ENCODE measurements at regions not wholly inside any gene's neighbourhood (a gene's known extent, or its start where the extent isn't known, plus 50 kb on each side); places are given as distances from the start of the nearest gene placed in this dataset.

DNA sequence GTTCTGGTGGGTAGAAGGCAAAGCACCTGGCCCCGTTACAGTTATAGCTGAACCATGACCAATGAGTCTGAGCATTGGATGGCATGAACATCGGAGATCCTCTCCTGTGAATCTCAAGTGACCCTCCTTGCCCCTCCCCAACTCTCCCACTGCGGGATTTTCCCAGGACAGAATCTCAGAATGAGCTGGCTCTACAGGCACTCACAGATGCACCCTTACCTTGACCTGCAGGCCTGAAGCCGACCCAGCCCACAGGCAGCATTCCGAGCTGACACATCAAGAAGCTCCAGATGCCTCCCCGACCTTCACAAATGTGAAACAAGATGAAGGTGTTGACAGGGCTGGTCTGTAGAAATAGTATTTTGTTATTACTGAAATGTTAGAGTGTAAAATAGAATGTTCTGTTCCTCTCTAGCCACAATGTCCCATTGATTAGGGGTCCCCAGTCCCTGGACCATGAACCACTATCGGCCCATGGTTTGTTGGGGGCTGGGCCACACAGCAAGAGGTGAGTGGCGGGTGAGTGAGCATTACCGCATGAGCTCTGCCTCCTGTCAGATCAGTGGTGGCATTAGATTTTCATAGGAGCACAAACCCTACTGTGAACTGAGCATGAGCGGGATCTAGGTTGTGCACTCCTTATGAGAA is 263.4 kb downstream of the AUH start:
- no peak overlapping the region for H3K4me3 ChIP-seq (replicated peaks; ENCODE audit: low read depth, low read length)
- no peak for DNase-seq (ENCODE audit: extremely low read depth, low read depth)
- TF ChIP-seq, protein P1, sequence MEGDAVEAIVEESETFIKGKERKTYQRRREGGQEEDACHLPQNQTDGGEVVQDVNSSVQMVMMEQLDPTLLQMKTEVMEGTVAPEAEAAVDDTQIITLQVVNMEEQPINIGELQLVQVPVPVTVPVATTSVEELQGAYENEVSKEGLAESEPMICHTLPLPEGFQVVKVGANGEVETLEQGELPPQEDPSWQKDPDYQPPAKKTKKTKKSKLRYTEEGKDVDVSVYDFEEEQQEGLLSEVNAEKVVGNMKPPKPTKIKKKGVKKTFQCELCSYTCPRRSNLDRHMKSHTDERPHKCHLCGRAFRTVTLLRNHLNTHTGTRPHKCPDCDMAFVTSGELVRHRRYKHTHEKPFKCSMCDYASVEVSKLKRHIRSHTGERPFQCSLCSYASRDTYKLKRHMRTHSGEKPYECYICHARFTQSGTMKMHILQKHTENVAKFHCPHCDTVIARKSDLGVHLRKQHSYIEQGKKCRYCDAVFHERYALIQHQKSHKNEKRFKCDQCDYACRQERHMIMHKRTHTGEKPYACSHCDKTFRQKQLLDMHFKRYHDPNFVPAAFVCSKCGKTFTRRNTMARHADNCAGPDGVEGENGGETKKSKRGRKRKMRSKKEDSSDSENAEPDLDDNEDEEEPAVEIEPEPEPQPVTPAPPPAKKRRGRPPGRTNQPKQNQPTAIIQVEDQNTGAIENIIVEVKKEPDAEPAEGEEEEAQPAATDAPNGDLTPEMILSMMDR (IDR thresholded peaks at IDR 0.05; ENCODE audit: low read depth, low read length, missing control alignments), result no peak

DNA sequence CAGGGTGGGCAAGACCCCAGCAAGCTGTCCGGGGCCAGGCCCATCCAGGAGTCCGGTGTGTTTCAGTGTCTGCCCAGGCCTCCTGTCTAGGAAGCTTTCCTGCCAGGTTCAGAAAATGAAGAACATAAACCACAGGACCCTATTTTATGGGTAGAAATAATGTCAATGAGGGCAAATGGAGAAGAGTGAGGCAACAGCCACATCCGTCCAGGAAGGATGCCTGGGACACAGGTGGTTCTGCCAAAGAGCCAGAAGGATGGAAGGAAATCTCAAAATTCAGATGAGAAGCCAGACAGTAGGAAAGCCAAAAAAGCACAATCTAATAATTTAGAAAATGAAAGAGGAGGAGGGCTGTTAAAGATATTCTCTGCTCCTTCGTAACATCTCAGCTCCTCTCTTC is 262.3 kb downstream of the AUH start:
- H3K4me3 ChIP-seq (replicated peaks; ENCODE audit: low read depth, low read length), result no peak overlapping the region
- TF ChIP-seq, protein P1 (IDR thresholded peaks at IDR 0.05; ENCODE audit: low read depth, low read length, missing control alignments), result no peak
- no peak for DNase-seq (ENCODE audit: extremely low read depth, low read depth)

DNA sequence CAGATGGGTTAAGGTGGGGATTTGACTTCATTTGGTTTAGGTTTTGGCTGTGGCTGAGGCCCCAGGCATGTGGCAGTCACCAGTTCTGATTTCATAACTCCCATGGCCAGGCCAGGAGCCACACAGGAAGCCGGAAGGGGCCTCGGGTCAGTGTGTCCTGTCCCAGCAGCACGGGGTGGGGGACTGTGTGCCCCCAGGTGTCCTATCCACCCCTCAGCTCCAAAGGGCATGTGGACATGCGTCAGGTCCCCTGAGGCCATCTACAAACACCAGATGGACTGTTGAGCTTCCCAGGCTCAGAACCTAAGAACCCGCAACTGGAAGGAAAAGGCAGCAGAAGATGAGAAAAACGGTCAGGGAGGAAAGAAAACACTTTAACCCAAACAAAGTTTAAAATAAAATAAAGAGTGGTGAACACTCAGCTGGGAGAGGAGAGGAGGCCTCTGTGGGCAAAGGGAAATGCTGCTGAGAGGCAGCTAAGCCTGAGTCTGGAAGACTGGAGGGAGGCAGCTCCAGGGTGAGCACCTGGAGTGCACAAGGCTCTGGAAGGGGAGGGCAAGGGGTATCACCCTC is 260.8 kb downstream of the AUH start:
- TF ChIP-seq, protein P1 (IDR thresholded peaks at IDR 0.05; ENCODE audit: low read depth, low read length, missing control alignments), result no peak
- no peak overlapping the region for H3K4me3 ChIP-seq (replicated peaks; ENCODE audit: low read depth, low read length)
- no peak for DNase-seq (ENCODE audit: extremely low read depth, low read depth)

DNA sequence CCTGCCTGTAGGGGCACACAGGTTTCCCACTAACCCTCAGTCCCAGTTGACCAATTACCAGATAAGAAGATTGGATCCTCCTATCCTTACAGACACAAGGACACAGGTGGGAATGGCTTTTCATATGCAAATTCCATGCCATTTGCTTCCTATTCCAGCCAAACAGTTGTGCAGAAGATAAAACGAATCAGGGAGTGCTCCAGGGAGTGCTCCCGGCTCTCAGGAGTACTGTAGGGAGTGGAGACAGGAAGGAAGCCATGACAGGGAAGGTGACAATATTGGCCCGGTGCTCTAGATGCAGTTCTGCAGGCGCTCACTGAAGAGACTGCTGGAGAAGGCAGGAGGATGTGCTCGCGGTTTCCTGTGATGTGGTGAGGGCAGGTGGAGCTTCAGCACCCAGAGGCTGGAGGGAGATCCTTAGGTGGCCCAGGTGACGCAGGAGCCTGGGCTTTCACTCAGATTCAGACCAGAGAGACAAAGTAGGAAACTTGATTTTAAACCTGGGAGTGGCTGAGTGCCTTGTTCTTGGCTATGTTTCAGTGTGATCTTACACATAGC is 260.0 kb downstream of the AUH start:
- DNase-seq (ENCODE audit: extremely low read depth, low read depth), result no peak
- H3K4me3 ChIP-seq (replicated peaks; ENCODE audit: low read depth, low read length), result no peak overlapping the region
- TF ChIP-seq, protein P1 (IDR thresholded peaks at IDR 0.05; ENCODE audit: low read depth, low read length, missing control alignments), result no peak

DNA sequence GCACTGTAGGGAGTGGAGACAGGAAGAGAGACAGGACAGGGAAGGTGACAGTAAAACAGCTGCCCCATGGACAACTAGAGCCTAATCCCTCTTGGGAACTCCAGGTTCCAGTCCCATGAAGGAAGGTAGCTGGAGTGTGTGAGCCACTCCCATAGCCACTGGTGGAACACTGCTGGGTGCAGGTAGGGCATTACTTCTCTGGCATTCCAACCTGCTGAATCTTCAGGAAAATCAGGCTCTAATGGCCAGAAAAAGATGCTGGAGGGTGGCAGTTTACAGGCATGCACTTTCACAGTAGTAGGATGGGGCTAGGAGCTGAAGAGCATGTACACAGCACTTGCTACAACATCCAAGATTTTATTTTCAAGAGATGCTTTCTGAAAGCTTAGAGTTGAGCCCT is 259.4 kb downstream of the AUH start:
- no peak for DNase-seq (ENCODE audit: extremely low read depth, low read depth)
- no peak overlapping the region for H3K4me3 ChIP-seq (replicated peaks; ENCODE audit: low read depth, low read length)

DNA sequence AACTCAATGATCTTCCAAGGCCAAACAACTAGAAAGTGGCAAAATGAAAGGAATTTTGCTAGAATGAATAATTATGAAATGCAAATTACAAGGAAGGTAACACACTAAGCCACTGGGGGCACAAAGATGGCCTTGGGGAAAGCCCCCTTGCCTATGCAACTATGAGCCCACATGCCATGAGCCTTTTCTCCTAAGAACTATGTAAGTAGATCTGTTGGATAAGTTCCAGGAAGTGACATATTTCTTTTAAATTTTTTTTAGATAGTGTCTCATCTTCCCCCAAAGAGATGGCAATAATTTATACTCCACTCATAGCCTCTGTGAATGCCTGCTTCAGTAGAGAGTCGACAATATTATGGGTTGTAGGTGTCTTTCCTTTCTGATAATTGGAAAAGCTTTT is 257.8 kb downstream of the AUH start:
- H3K4me3 ChIP-seq (replicated peaks; ENCODE audit: low read depth, low read length), result no peak overlapping the region
- no peak for DNase-seq (ENCODE audit: extremely low read depth, low read depth)
- TF ChIP-seq, protein P1 (IDR thresholded peaks at IDR 0.05; ENCODE audit: low read depth, low read length, missing control alignments), result no peak

More for the DNA sequence above, 259.4 kb downstream of the AUH start:
- TF ChIP-seq, protein P1 (IDR thresholded peaks at IDR 0.05; ENCODE audit: low read depth, low read length, missing control alignments), result no peak

All from HFF-Myc (cell line).